ENCODE measurements at regions not wholly inside any gene's neighbourhood (a gene's known extent, or its start where the extent isn't known, plus 50 kb on each side); places are given as distances from the start of the nearest gene placed in this dataset.
A peak's percentile ranks its signal among the peaks of the same experiment; 100 is the strongest.

GRCh38 chr4:179307297-179308136 lies 1865.3 kb upstream of the AGA start:
- TF ChIP-seq CTCF (IDR thresholded peaks at IDR 0.05; ENCODE audit: low read length): peak; percentile 90
- TF ChIP-seq EZH2phosphoT487 (IDR thresholded peaks at IDR 0.05; ENCODE audit: low read length): no peak

Measured in MM.1S (cell line).